ENCODE measurements at regions not wholly inside any gene's neighbourhood (a gene's known extent, or its start where the extent isn't known, plus 50 kb on each side); places are given as distances from the start of the nearest gene placed in this dataset.

- Histone ChIP-seq H3K9me2 (ENCODE audit: insufficient read depth) (no peaks in the 10 kb centered on the region), H3K4me3 (no peak overlapping the region), H3K4me2 (no peak overlapping the region), H3F3A (ENCODE audit: insufficient read depth, low read depth) (no peaks in the 10 kb centered on the region), H3K79me2 (ENCODE audit: low read depth) (no peaks in the 10 kb centered on the region), H2AFZ (no peak overlapping the region), H3K4me1 (replicated peaks; ENCODE audit: insufficient read depth) (no peaks in the 10 kb centered on the region), H4K20me1 (ENCODE audit: insufficient read depth) (no peaks in the 10 kb centered on the region), H3K9me3 (ENCODE audit: insufficient read depth, low read depth) (no peaks in the 10 kb centered on the region), H3K27me3 (ENCODE audit: insufficient read depth, low read depth) (no peaks in the 10 kb centered on the region), H3K27ac (no peak overlapping the region), H3K36me3 (ENCODE audit: low read depth) (no peaks in the 10 kb centered on the region)
- DNase-seq: no peak
- POLR2A ChIA-PET (ENCODE audit: unreplicated experiment): no interaction called here
- intact Hi-C loops (cut with micrococcal nuclease; ENCODE audit: unreplicated experiment): no loop called here
- no TSS peak for BruUV-seq (replicated peaks)
- CTCF ChIA-PET: no interaction called here
- TF ChIP-seq CTCF (conservative IDR thresholded peaks at IDR 0.05) (no peak), EZH2 (IDR thresholded peaks at IDR 0.05; ENCODE audit: low read depth) (no peak)
These were observed 219.3 kb upstream of the LDB2 start for GRCh38 chr4:17117746-17118145.

- POLR2A ChIA-PET (ENCODE audit: unreplicated experiment): no interaction called here
- Histone ChIP-seq H3K27ac (no peak overlapping the region), H3K4me3 (no peak overlapping the region), H3K4me1 (replicated peaks; ENCODE audit: insufficient read depth) (no peaks in the 10 kb centered on the region), H3K4me2 (no peak overlapping the region), H3K27me3 (ENCODE audit: insufficient read depth, low read depth) (no peaks in the 10 kb centered on the region), H3K9me3 (ENCODE audit: insufficient read depth, low read depth) (no peaks in the 10 kb centered on the region), H3F3A (ENCODE audit: insufficient read depth, low read depth) (no peaks in the 10 kb centered on the region), H3K9me2 (ENCODE audit: insufficient read depth) (no peaks in the 10 kb centered on the region), H2AFZ (no peak overlapping the region), H3K79me2 (ENCODE audit: low read depth) (no peaks in the 10 kb centered on the region), H4K20me1 (ENCODE audit: insufficient read depth) (no peaks in the 10 kb centered on the region), H3K36me3 (ENCODE audit: low read depth) (no peaks in the 10 kb centered on the region)
- BruUV-seq (replicated peaks): no TSS peak
- CTCF ChIA-PET: no interaction called here
- intact Hi-C loops (cut with micrococcal nuclease; ENCODE audit: unreplicated experiment): no loop called here
- no peak for TF ChIP-seq CTCF (conservative IDR thresholded peaks at IDR 0.05)
- TF ChIP-seq EZH2 (IDR thresholded peaks at IDR 0.05; ENCODE audit: low read depth): no peak
- no peak for DNase-seq
These were observed 217.1 kb upstream of the LDB2 start for GRCh38 chr4:17115583-17115982.

- CTCF ChIA-PET: no interaction called here
These were observed 213.8 kb upstream of the LDB2 start for GRCh38 chr4:17112292-17112659.

More at GRCh38 chr4:17112292-17112659, 213.8 kb upstream of the LDB2 start:
- Histone ChIP-seq H4K20me1 (ENCODE audit: insufficient read depth) (no peaks in the 10 kb centered on the region), H3K4me1 (replicated peaks; ENCODE audit: insufficient read depth) (no peaks in the 10 kb centered on the region), H3K4me2 (no peak overlapping the region), H3K36me3 (ENCODE audit: low read depth) (no peaks in the 10 kb centered on the region), H3K9me2 (ENCODE audit: insufficient read depth) (no peaks in the 10 kb centered on the region), H3F3A (ENCODE audit: insufficient read depth, low read depth) (no peaks in the 10 kb centered on the region), H2AFZ (no peak overlapping the region), H3K4me3 (no peak overlapping the region), H3K79me2 (ENCODE audit: low read depth) (no peaks in the 10 kb centered on the region), H3K27ac (no peak overlapping the region), H3K9me3 (ENCODE audit: insufficient read depth, low read depth) (no peaks in the 10 kb centered on the region), H3K27me3 (ENCODE audit: insufficient read depth, low read depth) (no peaks in the 10 kb centered on the region)
- BruUV-seq (replicated peaks): no TSS peak
- intact Hi-C loops (cut with micrococcal nuclease; ENCODE audit: unreplicated experiment): no loop called here
- TF ChIP-seq CTCF (conservative IDR thresholded peaks at IDR 0.05) (peak; percentile 30; the same call in 1 of the 2 replicates), EZH2 (IDR thresholded peaks at IDR 0.05; ENCODE audit: low read depth) (no peak)
- POLR2A ChIA-PET (ENCODE audit: unreplicated experiment): no interaction called here
- DNase-seq: no peak
